ENCODE measurements at regions not wholly inside any gene's neighbourhood (a gene's known extent, or its start where the extent isn't known, plus 50 kb on each side); places are given as distances from the start of the nearest gene placed in this dataset.

GRCh38 chr2:83305758-83306378 lies 1153.2 kb downstream of the SUCLG1 start (continued):
- TF ChIP-seq CTCF (IDR thresholded peaks at IDR 0.05 in 2 of 3, conservative IDR thresholded peaks at IDR 0.05 in 1 of 3; ENCODE audit: control insufficient read depth in 2 of 3, extremely low read depth in 1 of 3, insufficient read depth in 1 of 3, low read depth in 3 of 3, low read length in 3 of 3) (no peak), EZH2 (IDR thresholded peaks at IDR 0.05; ENCODE audit: borderline replicate concordance, control insufficient read depth, low read depth, low read length) (no peak), KDM1A (IDR thresholded peaks at IDR 0.05; ENCODE audit: borderline replicate concordance) (no peak)

GRCh38 chr2:83291083-83291482 lies 1168.0 kb downstream of the SUCLG1 start:
- ChIA-PET POLR2A (no interaction called here), RAD21 (ENCODE audit: unreplicated experiment) (no interaction called here), CTCF (no interaction called here), SMC1A (ENCODE audit: uncharacterized antibody, unreplicated experiment) (no interaction called here)
- H3K79me2 ChIP-seq (ENCODE audit: control insufficient read depth, insufficient read depth, low read length) = no peaks in the 10 kb centered on the region
- no TSS peak for BruUV-seq (replicated peaks)
- FAIRE-seq (no peak), DNase-seq (ENCODE audit: low read depth, low spot score) (no peak), ATAC-seq (no peak)
- H3K4me3 ChIP-seq = no peak overlapping the region
- no peak overlapping the region for H3K4me2 ChIP-seq (ENCODE audit: control insufficient read depth, insufficient read depth)
- 44% methylated on average over 4 of the region's 4 CpGs for WGBS (ENCODE audit: insufficient coverage, insufficient replicate concordance, low lambda C conversion rate, missing lambda C conversion rate)
- in situ Hi-C loops (cut with MboI) = no loop called here
- no peak overlapping the region for H2AFZ ChIP-seq (ENCODE audit: control insufficient read depth, low read depth, low read length)
- no peak for TF ChIP-seq SRF (IDR thresholded peaks at IDR 0.05; ENCODE audit: low read depth in 2 of 2, low read length in 2 of 2)
- no peak for TF ChIP-seq HDAC6 (IDR thresholded peaks at IDR 0.05; ENCODE audit: unreplicated experiment)
- no peak for TF ChIP-seq EP300 (IDR thresholded peaks at IDR 0.05; ENCODE audit: borderline replicate concordance in 1 of 2, control insufficient read depth in 1 of 2, low read depth in 2 of 2, low read length in 2 of 2)
- no peak for TF ChIP-seq BCLAF1 (IDR thresholded peaks at IDR 0.05)
- TF ChIP-seq SREBF1 (IDR thresholded peaks at IDR 0.05; ENCODE audit: low read length) = no peak
- no peak for TF ChIP-seq PML (IDR thresholded peaks at IDR 0.05; ENCODE audit: low read length)
- no peak for TF ChIP-seq PAX5 (IDR thresholded peaks at IDR 0.05; ENCODE audit: borderline replicate concordance, low read depth, low read length)
- TF ChIP-seq ELK1 (IDR thresholded peaks at IDR 0.05; ENCODE audit: low read depth, low read length) = no peak
- H4K20me1 ChIP-seq (ENCODE audit: control insufficient read depth, insufficient read depth) = no peaks in the 10 kb centered on the region
- H3K9me3 ChIP-seq (replicated peaks; ENCODE audit: control insufficient read depth, insufficient read depth, low read length) = no peaks in the 10 kb centered on the region
- intact Hi-C loops (cut with micrococcal nuclease; ENCODE audit: unreplicated experiment) = no loop called here
- no peaks in the 10 kb centered on the region for H3K27me3 ChIP-seq (replicated peaks in 1 of 2; ENCODE audit: control insufficient read depth in 2 of 2, insufficient read depth in 2 of 2, low read length in 1 of 2)
- no peaks in the 10 kb centered on the region for H3K4me1 ChIP-seq (ENCODE audit: control insufficient read depth, insufficient read depth, low read length)
- H3K36me3 ChIP-seq (ENCODE audit: control insufficient read depth in 2 of 2, insufficient read depth in 2 of 2, low read length in 1 of 2) = no peaks in the 10 kb centered on the region
- H3K9ac ChIP-seq (ENCODE audit: control insufficient read depth, insufficient read depth, low read length) = no peak overlapping the region
- no peak overlapping the region for H3K27ac ChIP-seq (ENCODE audit: control insufficient read depth, insufficient read depth)
